Neural crest cell (in vitro differentiated cells): ENCODE measurements at regions not wholly inside any gene's neighbourhood (a gene's known extent, or its start where the extent isn't known, plus 50 kb on each side); places are given as distances from the start of the nearest gene placed in this dataset.
"Not testable (repeated sequence)": the region's sequence is repeated elsewhere in the genome, so short reads cannot be mapped to it uniquely, and the experiment has no call there.

Experiments
- DNase-seq: peaks from one replicate; pipeline ENCODE4 v3.0.0; 2021; ENCODE audit warnings: low read depth, mixed read lengths, low spot score
- H3K27ac Mint-ChIP-seq: one replicate; pipeline ENCODE4 v1.8.0; 2021; ENCODE audit warnings: mild to moderate bottlenecking, mixed read lengths; ENCODE audit not compliant: unreplicated experiment
- H3K27me3 Mint-ChIP-seq: 2 replicates; pipeline ENCODE4 v1.8.0; 2021; ENCODE audit warnings: low read depth, mild to moderate bottlenecking, mixed read lengths
- H3K36me3 Mint-ChIP-seq: 2 replicates; pipeline ENCODE4 v1.8.0; 2021; ENCODE audit warnings: low read depth, mild to moderate bottlenecking, mixed read lengths
- H3K4me1 Mint-ChIP-seq: 2 replicates; pipeline ENCODE4 v1.8.0; 2021; ENCODE audit warnings: mixed read lengths
- H3K4me3 Mint-ChIP-seq: one replicate; pipeline ENCODE4 v1.8.0; 2021; ENCODE audit warnings: mild to moderate bottlenecking, mixed read lengths
- H3K9me3 Mint-ChIP-seq: 2 replicates; pipeline ENCODE4 v1.8.0; 2021; ENCODE audit warnings: mixed read lengths
- CTCF ChIP-seq: fragments of 200-600 bp; sonication (generic); conservative IDR thresholded peaks from 2 replicates; pipeline ENCODE4 v1.5.0; 2021; ENCODE audit warnings: antibody characterized with exemption, mild to moderate bottlenecking

- Mint-ChIP-seq H3K27me3 (no peaks in the 10 kb centered on the region), H3K4me3 (no peak overlapping the region), H3K4me1 (peaks cover 11% of the 10 kb centered on the region), H3K36me3 (no peaks in the 10 kb centered on the region), H3K27ac (no peak overlapping the region), H3K9me3 (peaks cover 3% of the 10 kb centered on the region)
- no peak for DNase-seq
- TF ChIP-seq CTCF = no peak
Measured at GRCh38 chr15:53202876-53203275, 412.7 kb upstream of the ONECUT1 start.

DNA sequence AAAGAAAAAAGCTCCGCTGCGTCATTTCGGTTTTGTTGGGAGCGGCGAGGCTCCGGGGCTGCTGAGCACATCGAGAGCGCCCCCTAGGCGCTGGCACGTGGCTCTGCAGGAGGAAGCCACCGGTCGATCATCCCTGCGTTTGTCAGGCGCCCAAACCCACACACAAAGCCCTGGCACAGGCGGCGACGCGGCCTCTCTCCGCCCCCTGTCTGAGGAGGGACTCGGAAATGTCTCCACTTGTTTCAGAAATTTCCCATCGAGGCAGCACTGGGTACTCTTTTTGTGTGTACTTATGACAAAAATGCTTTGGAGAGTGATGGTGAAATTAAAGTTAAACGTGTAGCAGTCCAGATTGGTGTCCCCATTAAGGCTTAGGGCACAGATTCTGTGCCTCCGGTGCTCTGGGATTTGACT is 407.3 kb upstream of the ONECUT1 start:
- Mint-ChIP-seq H3K9me3 (peaks cover 4% of the 10 kb centered on the region), H3K4me1 (peaks cover 33% of the 10 kb centered on the region), H3K36me3 (no peaks in the 10 kb centered on the region), H3K4me3 (peak overlapping the region; percentile 72), H3K27me3 (peaks cover 9% of the 10 kb centered on the region), H3K27ac (peak overlapping the region; percentile 81)
- peak; percentile 76 for DNase-seq
- TF ChIP-seq CTCF = peak; percentile 97

GRCh38 chr15:53196788-53197187 is 406.7 kb upstream of the ONECUT1 start:
- Mint-ChIP-seq H3K4me3 (no peak overlapping the region), H3K27ac (no peak overlapping the region), H3K27me3 (peaks cover 9% of the 10 kb centered on the region), H3K36me3 (no peaks in the 10 kb centered on the region), H3K4me1 (peaks cover 33% of the 10 kb centered on the region), H3K9me3 (peaks cover 4% of the 10 kb centered on the region)
- no peak for TF ChIP-seq CTCF
- no peak for DNase-seq

DNA sequence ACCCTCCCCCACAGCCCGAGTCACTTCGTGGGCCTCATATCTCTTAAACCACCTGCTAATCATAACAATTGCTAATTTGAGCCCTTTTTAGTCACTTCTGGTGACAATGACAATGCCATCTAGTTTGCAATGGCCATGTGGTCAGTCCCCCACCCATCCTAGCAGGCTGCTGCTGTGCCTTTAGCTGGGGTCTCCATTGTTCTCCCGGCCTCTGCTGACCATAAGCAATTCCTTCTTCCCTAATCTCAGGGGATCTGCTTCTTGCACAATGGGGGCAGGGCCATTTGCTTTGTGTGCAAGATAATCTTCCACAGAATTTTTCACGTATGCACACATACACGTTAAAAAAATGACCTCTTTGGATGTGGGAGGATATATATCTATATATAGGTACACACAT is 406.1 kb upstream of the ONECUT1 start:
- Mint-ChIP-seq H3K4me1 (peaks cover 33% of the 10 kb centered on the region), H3K4me3 (no peak overlapping the region), H3K27me3 (peaks cover 9% of the 10 kb centered on the region), H3K9me3 (peaks cover 4% of the 10 kb centered on the region), H3K36me3 (no peaks in the 10 kb centered on the region), H3K27ac (no peak overlapping the region)
- peak; percentile 4 for DNase-seq
- TF ChIP-seq CTCF = no peak

GRCh38 chr15:53193149-53193548 is 403.0 kb upstream of the ONECUT1 start:
- Mint-ChIP-seq H3K4me3 (no peak overlapping the region), H3K36me3 (no peaks in the 10 kb centered on the region), H3K9me3 (peaks cover 4% of the 10 kb centered on the region), H3K4me1 (peaks cover 33% of the 10 kb centered on the region), H3K27me3 (peaks cover 9% of the 10 kb centered on the region), H3K27ac (no peak overlapping the region)
- no peak for TF ChIP-seq CTCF
- peak; percentile 5 for DNase-seq

GRCh38 chr15:53189860-53190259 is 399.7 kb upstream of the ONECUT1 start:
- Mint-ChIP-seq H3K27ac (peak overlapping the region; percentile 72), H3K36me3 (no peaks in the 10 kb centered on the region), H3K4me3 (no peak overlapping the region), H3K4me1 (peaks cover 3% of the 10 kb centered on the region), H3K9me3 (peaks cover 4% of the 10 kb centered on the region), H3K27me3 (no peaks in the 10 kb centered on the region)
- DNase-seq = no peak
- no peak for TF ChIP-seq CTCF

- not testable (repeated sequence) for H3K36me3 Mint-ChIP-seq, H3K9me3 Mint-ChIP-seq, H3K4me1 Mint-ChIP-seq, H3K27me3 Mint-ChIP-seq, H3K4me3 Mint-ChIP-seq, DNase-seq, H3K27ac Mint-ChIP-seq
Measured at GRCh38 chr15:53183449-53183848, 393.3 kb upstream of the ONECUT1 start.
